ENCODE measurements at regions not wholly inside any gene's neighbourhood (a gene's known extent, or its start where the extent isn't known, plus 50 kb on each side); places are given as distances from the start of the nearest gene placed in this dataset.
A peak's percentile ranks its signal among the peaks of the same experiment; 100 is the strongest.

DNA sequence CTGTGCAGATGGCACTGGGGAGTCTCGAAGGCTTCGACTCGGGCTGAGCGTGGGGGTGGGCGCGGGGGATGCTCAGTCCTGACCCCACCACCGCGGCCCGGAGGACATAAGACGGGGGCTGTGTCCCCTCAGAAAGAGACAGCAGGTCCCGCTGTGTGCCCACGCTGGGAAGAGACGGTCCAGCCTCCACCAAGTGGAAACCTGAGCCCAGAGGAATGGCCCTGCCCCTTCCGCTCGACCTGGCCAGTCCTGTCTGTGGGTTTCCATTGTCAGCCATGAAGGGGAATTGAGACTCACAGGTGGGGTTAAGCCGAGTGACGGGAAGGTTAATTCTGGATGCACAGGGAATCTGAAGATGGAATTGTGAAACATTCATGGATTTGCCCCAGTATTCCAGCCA, 442.7 kb downstream of the PREX1 start:
- no peak for DNase-seq (ENCODE audit: extremely low spot score)
- ChIA-PET POLR2A (no interaction called here), CTCF (no interaction called here)
- no peak for TF ChIP-seq CTBP1 (IDR thresholded peaks at IDR 0.05; ENCODE audit: borderline replicate concordance)
- no peak for TF ChIP-seq SUZ12 (IDR thresholded peaks at IDR 0.05)
- no peak for TF ChIP-seq LEF1 (IDR thresholded peaks at IDR 0.05; ENCODE audit: borderline replicate concordance)
- TF ChIP-seq ARNT (IDR thresholded peaks at IDR 0.05), result no peak
- no peak for TF ChIP-seq TARDBP (IDR thresholded peaks at IDR 0.05)
- no peak for TF ChIP-seq FOXA1 (IDR thresholded peaks at IDR 0.05)
- TF ChIP-seq ZNF384 (IDR thresholded peaks at IDR 0.05), result no peak
- no peak for TF ChIP-seq FOXK2 (IDR thresholded peaks at IDR 0.05)
- no peak for TF ChIP-seq SP1 (IDR thresholded peaks at IDR 0.05)
- TF ChIP-seq ELF4 (IDR thresholded peaks at IDR 0.05), result no peak
- no peak for TF ChIP-seq BHLHE40 (IDR thresholded peaks at IDR 0.05; ENCODE audit: borderline replicate concordance)
- no peak for TF ChIP-seq NFRKB (IDR thresholded peaks at IDR 0.05)
- TF ChIP-seq HDGF (IDR thresholded peaks at IDR 0.05; ENCODE audit: borderline replicate concordance), result no peak
- TF ChIP-seq FOXM1 (IDR thresholded peaks at IDR 0.05; ENCODE audit: borderline replicate concordance), result no peak
- TF ChIP-seq, protein P1, sequence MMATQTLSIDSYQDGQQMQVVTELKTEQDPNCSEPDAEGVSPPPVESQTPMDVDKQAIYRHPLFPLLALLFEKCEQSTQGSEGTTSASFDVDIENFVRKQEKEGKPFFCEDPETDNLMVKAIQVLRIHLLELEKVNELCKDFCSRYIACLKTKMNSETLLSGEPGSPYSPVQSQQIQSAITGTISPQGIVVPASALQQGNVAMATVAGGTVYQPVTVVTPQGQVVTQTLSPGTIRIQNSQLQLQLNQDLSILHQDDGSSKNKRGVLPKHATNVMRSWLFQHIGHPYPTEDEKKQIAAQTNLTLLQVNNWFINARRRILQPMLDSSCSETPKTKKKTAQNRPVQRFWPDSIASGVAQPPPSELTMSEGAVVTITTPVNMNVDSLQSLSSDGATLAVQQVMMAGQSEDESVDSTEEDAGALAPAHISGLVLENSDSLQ (IDR thresholded peaks at IDR 0.05), result no peak
- TF ChIP-seq L3MBTL2 (conservative IDR thresholded peaks at IDR 0.05), result no peak

GRCh38 chr20:48384147-48384818, 443.5 kb downstream of the PREX1 start:
- TF ChIP-seq HDGF (IDR thresholded peaks at IDR 0.05; ENCODE audit: borderline replicate concordance) (no peak), SUZ12 (IDR thresholded peaks at IDR 0.05) (no peak)
- TF ChIP-seq, protein P1 (IDR thresholded peaks at IDR 0.05), result no peak
- DNase-seq (ENCODE audit: extremely low spot score), result peak; percentile 69
- ChIA-PET CTCF (no interaction called here), POLR2A (no interaction called here)

DNA sequence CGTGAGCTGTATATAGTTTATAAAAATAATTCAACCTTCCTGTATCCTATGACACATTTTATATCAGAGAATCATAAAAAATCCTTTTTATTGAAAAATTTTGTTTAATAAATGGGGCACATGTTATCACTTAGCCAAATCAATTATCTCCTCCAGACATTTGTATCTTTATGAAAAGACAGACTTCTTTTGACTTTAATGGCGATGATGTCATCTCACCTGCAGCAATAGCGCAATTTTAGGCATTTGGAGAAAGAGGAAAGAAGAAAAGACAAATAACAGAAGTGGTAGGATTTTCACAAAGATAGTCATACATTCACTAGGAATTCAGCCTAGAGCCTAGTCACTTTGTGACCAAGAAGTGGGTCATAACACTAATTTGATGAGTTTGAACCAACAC, 444.5 kb downstream of the PREX1 start:
- CTCF ChIA-PET, result interaction anchor here (1.0 kb wide), 1 partner anchor 237 kb away, joined by 3 read pairs; no protein-coding TSS in a partner anchor

DNA sequence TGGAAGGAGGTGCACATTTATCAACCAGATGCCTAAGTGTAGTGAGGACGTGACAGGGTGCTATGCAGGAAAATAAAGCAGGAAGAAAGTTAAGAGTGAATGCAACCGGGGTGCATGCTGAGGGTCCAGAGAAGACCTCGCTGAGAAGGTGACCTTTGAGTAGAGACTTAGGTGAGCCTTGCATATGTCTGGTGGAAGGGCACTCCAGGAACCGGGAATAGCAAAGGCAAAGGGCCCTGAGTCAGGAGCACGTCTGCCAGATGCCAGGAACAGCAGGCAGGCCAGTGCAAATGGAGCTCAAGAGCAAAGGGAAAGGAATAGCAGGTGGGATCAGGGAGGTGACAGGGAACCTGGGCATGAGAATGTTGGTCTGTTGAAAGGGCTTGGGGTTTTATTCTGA, 445.5 kb downstream of the PREX1 start:
- POLR2A ChIA-PET, result no interaction called here
- CTCF ChIA-PET, result interaction anchor here (1.0 kb wide), 1 partner anchor 238 kb away, joined by 3 read pairs; no protein-coding TSS in a partner anchor
- DNase-seq (ENCODE audit: extremely low spot score), result no peak
- no peak for TF ChIP-seq ZNF384 (IDR thresholded peaks at IDR 0.05)
- no peak for TF ChIP-seq HDGF (IDR thresholded peaks at IDR 0.05; ENCODE audit: borderline replicate concordance)
- TF ChIP-seq, protein P1 (IDR thresholded peaks at IDR 0.05), result no peak
- TF ChIP-seq CTBP1 (IDR thresholded peaks at IDR 0.05; ENCODE audit: borderline replicate concordance), result no peak
- no peak for TF ChIP-seq ARNT (IDR thresholded peaks at IDR 0.05)
- TF ChIP-seq BHLHE40 (IDR thresholded peaks at IDR 0.05; ENCODE audit: borderline replicate concordance), result no peak
- TF ChIP-seq SP1 (IDR thresholded peaks at IDR 0.05), result no peak
- TF ChIP-seq LEF1 (IDR thresholded peaks at IDR 0.05; ENCODE audit: borderline replicate concordance), result no peak
- no peak for TF ChIP-seq FOXA1 (IDR thresholded peaks at IDR 0.05)
- no peak for TF ChIP-seq NFRKB (IDR thresholded peaks at IDR 0.05)
- TF ChIP-seq TARDBP (IDR thresholded peaks at IDR 0.05), result no peak
- no peak for TF ChIP-seq ELF4 (IDR thresholded peaks at IDR 0.05)
- TF ChIP-seq L3MBTL2 (conservative IDR thresholded peaks at IDR 0.05), result no peak
- no peak for TF ChIP-seq FOXK2 (IDR thresholded peaks at IDR 0.05)
- no peak for TF ChIP-seq FOXM1 (IDR thresholded peaks at IDR 0.05; ENCODE audit: borderline replicate concordance)
- TF ChIP-seq SUZ12 (IDR thresholded peaks at IDR 0.05), result no peak

More for the DNA sequence above, 444.5 kb downstream of the PREX1 start:
- TF ChIP-seq BHLHE40 (IDR thresholded peaks at IDR 0.05; ENCODE audit: borderline replicate concordance), result no peak
- TF ChIP-seq L3MBTL2 (conservative IDR thresholded peaks at IDR 0.05), result no peak
- no peak for TF ChIP-seq FOXA1 (IDR thresholded peaks at IDR 0.05)
- TF ChIP-seq ELF4 (IDR thresholded peaks at IDR 0.05), result no peak
- no peak for DNase-seq (ENCODE audit: extremely low spot score)
- POLR2A ChIA-PET, result no interaction called here

DNA sequence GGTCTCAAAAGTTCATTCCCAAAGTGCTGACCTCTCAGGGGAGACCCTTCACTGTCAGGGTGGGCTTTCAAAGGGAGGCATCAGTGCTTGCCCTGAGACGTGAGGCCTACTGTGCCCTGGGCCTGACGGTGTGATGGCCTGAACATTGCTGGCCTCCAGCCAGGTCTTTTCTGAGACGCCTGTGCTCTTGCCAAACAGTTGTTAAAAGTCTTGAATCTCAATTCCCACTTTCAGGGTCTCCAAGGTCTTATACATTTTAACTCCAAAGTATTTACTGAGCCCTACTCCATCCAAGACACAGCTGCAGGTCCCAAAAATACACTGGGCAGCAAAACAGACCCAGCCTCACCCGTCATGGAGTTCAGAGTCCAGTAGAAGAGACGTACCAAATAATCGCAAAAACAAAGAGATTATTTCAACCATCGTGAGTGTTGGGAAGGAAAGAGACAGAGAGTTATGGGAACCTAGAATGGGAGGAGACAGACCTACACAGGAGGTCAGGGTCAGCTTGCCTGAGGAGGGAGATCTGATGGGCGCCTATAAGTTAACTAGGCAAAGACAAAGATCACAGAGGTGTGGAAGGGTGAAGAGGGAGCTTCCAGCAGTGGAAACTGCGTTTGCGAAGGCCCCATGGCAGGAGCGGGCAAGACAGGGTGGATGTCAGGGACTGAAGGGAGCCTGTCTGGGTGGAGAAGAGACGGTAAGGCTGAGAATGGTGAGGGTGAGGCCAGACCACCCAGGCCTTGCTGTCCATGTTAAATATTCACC, 446.3 kb downstream of the PREX1 start:
- no peak for TF ChIP-seq ZNF384 (IDR thresholded peaks at IDR 0.05)
- TF ChIP-seq, protein P1 (IDR thresholded peaks at IDR 0.05), result no peak
- no peak for TF ChIP-seq L3MBTL2 (conservative IDR thresholded peaks at IDR 0.05)
- TF ChIP-seq FOXA1 (IDR thresholded peaks at IDR 0.05), result no peak
- no peak for TF ChIP-seq BHLHE40 (IDR thresholded peaks at IDR 0.05; ENCODE audit: borderline replicate concordance)
- no peak for TF ChIP-seq HDGF (IDR thresholded peaks at IDR 0.05; ENCODE audit: borderline replicate concordance)
- TF ChIP-seq SUZ12 (IDR thresholded peaks at IDR 0.05), result no peak
- no peak for TF ChIP-seq FOXK2 (IDR thresholded peaks at IDR 0.05)
- no peak for TF ChIP-seq ELF4 (IDR thresholded peaks at IDR 0.05)
- TF ChIP-seq TARDBP (IDR thresholded peaks at IDR 0.05), result no peak
- TF ChIP-seq FOXM1 (IDR thresholded peaks at IDR 0.05; ENCODE audit: borderline replicate concordance), result no peak
- no peak for TF ChIP-seq SP1 (IDR thresholded peaks at IDR 0.05)
- no peak for TF ChIP-seq CTBP1 (IDR thresholded peaks at IDR 0.05; ENCODE audit: borderline replicate concordance)
- TF ChIP-seq LEF1 (IDR thresholded peaks at IDR 0.05; ENCODE audit: borderline replicate concordance), result no peak
- ChIA-PET CTCF (no interaction called here), POLR2A (no interaction called here)
- no peak for DNase-seq (ENCODE audit: extremely low spot score)

All from HEK293T (cell line).